Activated CD4-positive, alpha-beta T cell treated with anti-CD3 and anti-CD28 coated beads, Interleukin-2, amount 10 ng/mL, durations not matched to agents 24 days and 14 days (primary cell): ENCODE measurements at regions not wholly inside any gene's neighbourhood (a gene's known extent, or its start where the extent isn't known, plus 50 kb on each side); places are given as distances from the start of the nearest gene placed in this dataset.

Source experiments
- DNase-seq: peaks from one replicate; pipeline ENCODE4 v3.0.0; 2022
- H3K27ac Mint-ChIP-seq: one replicate; pipeline ENCODE4 v1.8.0; 2022; ENCODE audit warnings: mild to moderate bottlenecking, mixed read lengths
- H3K27me3 Mint-ChIP-seq: one replicate; pipeline ENCODE4 v1.8.0; 2022; ENCODE audit warnings: mixed read lengths
- H3K36me3 Mint-ChIP-seq: one replicate; pipeline ENCODE4 v1.8.0; 2022; ENCODE audit warnings: low read depth, mild to moderate bottlenecking, mixed read lengths
- H3K4me1 Mint-ChIP-seq: one replicate; pipeline ENCODE4 v1.8.0; 2021; ENCODE audit warnings: mixed read lengths
- H3K4me3 Mint-ChIP-seq: one replicate; pipeline ENCODE4 v1.8.0; 2022; ENCODE audit warnings: mild to moderate bottlenecking, moderate library complexity, mixed read lengths
- H3K9me3 Mint-ChIP-seq: one replicate; pipeline ENCODE4 v1.8.0; 2021; ENCODE audit warnings: mixed read lengths
- intact Hi-C: fragments of 100-400 bp; cut with micrococcal nuclease; formaldehyde crosslinking; loops from one replicate; pipeline ENCODE4 v1.15.1; 2023

DNA sequence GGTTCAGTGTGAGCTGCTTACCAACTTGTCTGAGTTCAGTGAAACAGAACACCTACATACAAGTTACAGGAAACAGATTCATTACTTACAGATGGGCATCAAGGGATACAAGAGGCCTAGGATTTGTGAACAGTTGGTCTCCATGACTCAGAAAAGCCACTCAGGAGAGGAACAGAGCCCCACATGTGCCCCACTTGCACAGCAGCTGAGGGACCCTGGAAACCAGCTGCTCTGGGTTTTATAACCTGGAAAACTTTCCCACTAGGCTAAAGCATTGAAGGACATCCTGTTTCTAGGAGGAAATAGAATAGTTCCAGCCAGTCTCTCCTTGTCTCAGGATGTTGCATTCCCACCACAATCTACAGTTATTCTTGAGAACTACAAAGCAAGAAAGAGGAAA is 530.0 kb downstream of the ZNF804A start:
- H3K36me3 Mint-ChIP-seq: no peaks in the 10 kb centered on the region
- no peaks in the 10 kb centered on the region for H3K27me3 Mint-ChIP-seq
- H3K4me1 Mint-ChIP-seq: no peaks in the 10 kb centered on the region
- DNase-seq: no peak
- H3K4me3 Mint-ChIP-seq: no peak overlapping the region
- H3K9me3 Mint-ChIP-seq: no peaks in the 10 kb centered on the region
- intact Hi-C loops: no loop called here
- H3K27ac Mint-ChIP-seq: no peak overlapping the region

DNA sequence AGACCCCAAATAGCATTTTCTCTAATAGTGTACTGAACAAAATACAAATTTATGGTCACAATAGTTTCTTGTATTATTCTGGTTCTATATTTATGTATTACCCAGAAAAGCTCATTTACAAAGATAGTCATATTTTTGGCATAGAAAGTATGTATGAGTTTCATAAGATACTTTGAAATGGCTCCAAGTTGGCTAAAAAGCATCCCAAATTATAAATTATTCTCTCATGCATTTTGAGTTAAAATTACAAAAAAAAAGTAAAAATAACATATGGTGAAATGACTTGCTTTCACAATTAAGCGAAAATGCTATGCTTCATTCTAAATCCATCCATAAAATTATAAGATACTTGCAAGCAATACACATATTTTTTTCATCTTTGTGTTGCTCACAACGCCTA is 530.7 kb downstream of the ZNF804A start:
- Mint-ChIP-seq H3K9me3 (no peaks in the 10 kb centered on the region), H3K27ac (no peak overlapping the region)

DNA sequence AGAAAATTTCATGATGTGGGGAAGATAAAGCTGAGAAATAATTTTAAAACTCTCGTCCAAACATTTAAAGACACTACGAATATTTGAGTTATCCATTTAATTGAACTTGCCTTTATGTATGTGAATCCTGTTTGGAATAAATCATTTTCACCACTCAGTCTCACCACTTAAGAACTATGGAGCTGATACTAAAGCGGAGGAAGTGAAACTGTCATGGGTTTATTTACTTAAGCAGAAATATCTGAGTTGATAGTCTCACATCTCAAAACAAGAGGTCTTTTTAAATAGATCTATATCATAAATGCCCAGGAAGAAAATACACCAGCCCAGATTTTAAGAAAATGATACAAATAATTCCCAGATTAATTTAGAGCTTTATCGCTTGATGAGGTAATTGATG is 532.4 kb downstream of the ZNF804A start:
- Mint-ChIP-seq H3K36me3 (no peaks in the 10 kb centered on the region), H3K27ac (no peak overlapping the region), H3K4me3 (no peak overlapping the region), H3K4me1 (no peaks in the 10 kb centered on the region), H3K27me3 (no peaks in the 10 kb centered on the region), H3K9me3 (no peaks in the 10 kb centered on the region)
- DNase-seq: no peak
- intact Hi-C loops: no loop called here

More for the DNA sequence above, 530.7 kb downstream of the ZNF804A start:
- no peak overlapping the region for H3K4me3 Mint-ChIP-seq
- intact Hi-C loops: no loop called here
- no peaks in the 10 kb centered on the region for H3K4me1 Mint-ChIP-seq
- H3K36me3 Mint-ChIP-seq: no peaks in the 10 kb centered on the region
- DNase-seq: no peak
- H3K27me3 Mint-ChIP-seq: no peaks in the 10 kb centered on the region

DNA sequence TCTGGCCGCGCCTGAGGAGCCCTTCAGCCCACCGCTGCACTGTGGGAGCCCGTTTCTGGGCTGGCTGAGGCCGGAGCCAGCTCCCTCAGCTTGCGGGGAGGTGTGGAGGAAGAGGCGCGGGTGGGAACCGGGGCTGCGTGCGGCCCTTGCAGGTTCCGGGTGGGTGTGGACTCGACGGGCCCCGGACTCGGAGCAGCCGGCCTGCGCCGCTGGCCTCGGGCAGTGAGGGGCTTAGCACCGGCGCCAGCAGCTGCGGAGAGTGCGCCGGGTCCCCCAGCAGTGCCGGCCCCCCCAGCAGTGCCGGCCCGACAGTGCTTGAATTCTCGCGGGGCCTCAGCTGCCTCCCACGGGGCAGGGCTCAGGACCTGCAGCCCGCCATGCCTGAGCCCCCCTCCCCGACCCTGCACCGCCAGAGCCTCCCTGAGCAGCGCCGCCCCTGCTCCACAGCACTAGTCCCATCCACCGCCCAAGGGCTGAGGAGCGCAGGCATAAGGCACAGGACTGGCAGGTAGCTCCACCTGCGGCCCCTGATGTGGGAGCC is 534.2 kb downstream of the ZNF804A start:
- intact Hi-C loops: no loop called here
- H3K9me3 Mint-ChIP-seq: no peaks in the 10 kb centered on the region
- no peaks in the 10 kb centered on the region for H3K27me3 Mint-ChIP-seq
- no peaks in the 10 kb centered on the region for H3K4me1 Mint-ChIP-seq
- no peak overlapping the region for H3K27ac Mint-ChIP-seq
- no peaks in the 10 kb centered on the region for H3K36me3 Mint-ChIP-seq
- no peak overlapping the region for H3K4me3 Mint-ChIP-seq
- no peak for DNase-seq

DNA sequence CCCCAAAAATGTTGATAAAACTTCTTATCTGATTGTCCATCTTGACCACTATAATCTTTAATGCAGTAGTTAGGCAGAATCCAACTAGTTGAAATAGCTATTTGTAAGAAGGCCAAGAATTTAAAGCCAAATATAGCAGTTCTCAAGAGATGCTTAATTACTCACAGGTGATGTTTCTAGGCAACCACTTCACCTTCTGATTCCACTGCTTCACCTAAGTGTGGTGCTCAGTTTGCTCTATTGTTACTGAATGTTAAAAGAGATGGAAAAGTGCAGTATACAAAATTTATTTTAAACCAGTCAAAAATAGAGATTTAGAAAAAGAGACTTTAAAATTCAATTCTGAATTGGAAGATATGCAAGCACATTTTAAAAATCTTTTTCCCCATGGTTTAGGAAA is 539.4 kb downstream of the ZNF804A start:
- H3K9me3 Mint-ChIP-seq: no peaks in the 10 kb centered on the region
- intact Hi-C loops: no loop called here
- H3K27ac Mint-ChIP-seq: no peak overlapping the region

DNA sequence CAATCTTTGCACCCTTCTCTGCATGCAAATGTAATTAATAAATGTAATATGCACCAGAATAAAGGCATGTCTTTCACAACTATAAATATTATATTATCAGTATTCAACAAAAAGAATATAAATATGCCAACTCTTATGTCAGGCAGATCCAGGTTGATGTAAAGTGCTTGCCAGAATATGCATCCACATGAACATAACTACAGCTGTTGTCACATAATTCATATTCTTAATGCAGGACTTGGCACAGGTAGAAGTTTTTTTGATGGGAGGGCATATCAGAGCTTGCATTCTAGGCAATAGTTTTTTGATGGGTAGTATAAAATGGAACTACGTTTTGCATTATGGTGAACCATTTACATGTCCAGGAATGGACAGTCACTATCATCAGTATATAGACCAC is 544.3 kb downstream of the ZNF804A start:
- H3K9me3 Mint-ChIP-seq: no peaks in the 10 kb centered on the region
- H3K27me3 Mint-ChIP-seq: no peaks in the 10 kb centered on the region
- no peak for DNase-seq
- intact Hi-C loops: no loop called here
- H3K4me3 Mint-ChIP-seq: no peak overlapping the region
- no peaks in the 10 kb centered on the region for H3K4me1 Mint-ChIP-seq
- H3K27ac Mint-ChIP-seq: no peak overlapping the region
- no peaks in the 10 kb centered on the region for H3K36me3 Mint-ChIP-seq

More for the DNA sequence above, 539.4 kb downstream of the ZNF804A start:
- DNase-seq: no peak
- no peaks in the 10 kb centered on the region for H3K4me1 Mint-ChIP-seq
- no peaks in the 10 kb centered on the region for H3K27me3 Mint-ChIP-seq
- no peak overlapping the region for H3K4me3 Mint-ChIP-seq
- no peaks in the 10 kb centered on the region for H3K36me3 Mint-ChIP-seq

DNA sequence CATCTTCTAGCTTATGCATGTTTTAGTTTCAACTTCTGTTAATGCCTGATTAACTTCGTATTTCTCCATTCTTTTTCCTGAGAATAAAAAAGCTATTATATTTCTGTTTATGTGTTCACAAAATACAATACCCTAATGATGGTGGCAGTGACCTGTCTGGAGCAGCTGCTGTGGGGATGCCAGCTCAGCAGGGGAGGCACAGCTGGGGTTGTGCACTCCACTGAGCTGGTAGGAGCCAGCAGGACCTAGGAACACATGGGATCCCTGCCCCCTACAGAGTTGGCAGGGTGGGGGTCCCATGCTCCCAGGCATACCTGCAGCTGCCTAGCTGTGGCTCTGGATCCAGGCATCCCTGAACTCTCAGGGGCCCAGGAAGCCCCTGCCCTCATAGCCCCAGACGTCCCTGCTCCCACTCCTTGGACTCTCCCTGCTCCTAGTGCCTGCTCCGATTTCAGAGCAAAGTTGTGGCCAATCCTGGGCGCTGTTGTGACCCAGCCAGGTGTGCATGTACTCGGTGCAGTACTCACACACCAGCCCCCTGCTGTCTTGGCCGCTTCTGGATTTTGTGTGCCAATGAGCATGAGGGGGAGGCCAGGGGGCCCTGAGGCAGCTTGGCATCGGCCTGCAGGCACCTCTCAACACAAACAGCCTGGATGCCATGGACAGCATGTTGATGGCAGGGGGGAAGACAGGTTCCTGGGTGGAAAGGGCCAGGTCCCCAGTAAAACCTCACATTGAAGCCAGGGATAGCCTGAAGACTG is 546.0 kb downstream of the ZNF804A start:
- Mint-ChIP-seq H3K36me3 (no peaks in the 10 kb centered on the region), H3K27me3 (no peaks in the 10 kb centered on the region), H3K27ac (no peak overlapping the region), H3K4me3 (no peak overlapping the region), H3K9me3 (no peaks in the 10 kb centered on the region), H3K4me1 (no peaks in the 10 kb centered on the region)
- intact Hi-C loops: no loop called here
- DNase-seq: no peak

DNA sequence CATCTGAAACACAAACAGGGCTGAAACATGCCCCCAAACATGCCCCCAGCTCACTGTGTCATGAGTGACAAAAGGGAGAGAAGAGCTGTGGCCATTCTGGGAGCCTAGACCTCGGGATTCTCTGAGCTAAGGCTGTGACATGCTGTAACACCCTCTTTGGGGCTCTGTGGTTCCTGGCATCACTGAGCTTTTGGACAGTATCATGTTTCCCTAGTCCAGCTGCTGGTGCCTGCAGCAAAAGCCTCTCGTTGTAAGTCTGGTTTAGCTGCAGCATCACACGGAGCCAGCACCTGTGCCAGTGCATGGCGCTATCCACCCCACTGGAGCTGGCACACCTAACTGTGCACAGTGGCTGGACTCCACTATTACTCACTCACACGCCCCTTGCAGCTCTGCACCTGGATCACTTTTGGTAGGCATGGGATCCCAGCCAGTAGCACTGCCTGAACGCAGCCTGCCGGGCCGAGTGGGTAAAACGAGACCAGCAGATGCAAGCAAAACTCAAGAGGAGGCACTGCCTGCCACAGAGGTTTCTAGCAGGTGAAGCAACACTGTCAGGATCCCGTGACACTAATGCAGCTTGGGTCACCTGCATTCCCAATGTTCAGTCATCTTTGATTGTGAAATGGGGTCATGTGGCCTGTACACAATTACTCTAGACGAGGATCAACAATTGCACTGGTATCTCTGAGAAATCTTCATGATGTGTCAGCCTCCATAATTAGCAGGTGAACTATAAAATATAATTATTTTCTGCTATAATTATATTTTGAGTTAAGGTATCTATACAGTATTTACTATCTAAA is 547.2 kb downstream of the ZNF804A start:
- Mint-ChIP-seq H3K4me1 (no peaks in the 10 kb centered on the region), H3K9me3 (no peaks in the 10 kb centered on the region), H3K4me3 (no peak overlapping the region), H3K36me3 (no peaks in the 10 kb centered on the region), H3K27me3 (no peaks in the 10 kb centered on the region), H3K27ac (no peak overlapping the region)
- DNase-seq: no peak
- intact Hi-C loops: no loop called here

DNA sequence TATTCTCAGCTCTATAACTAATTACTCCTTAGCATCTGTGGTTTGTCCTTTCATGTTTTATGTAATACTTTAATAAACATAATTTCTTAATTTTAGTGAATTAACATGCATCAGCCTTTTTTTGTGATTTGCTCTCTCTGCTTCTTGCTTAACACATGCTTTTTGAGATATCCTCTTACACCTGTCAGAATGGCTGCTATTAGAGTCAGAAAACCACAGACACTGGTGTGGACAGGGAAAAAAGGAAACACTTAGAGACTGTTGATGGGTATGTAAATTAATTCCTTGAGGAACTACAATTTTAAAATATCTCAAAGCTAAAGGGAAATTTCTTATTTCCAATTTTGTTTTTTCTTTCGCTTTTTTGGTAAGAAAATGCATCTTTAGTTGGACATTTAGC is 549.0 kb downstream of the ZNF804A start:
- H3K9me3 Mint-ChIP-seq: no peaks in the 10 kb centered on the region
- H3K4me3 Mint-ChIP-seq: no peak overlapping the region
- H3K36me3 Mint-ChIP-seq: no peaks in the 10 kb centered on the region
- no peak overlapping the region for H3K27ac Mint-ChIP-seq
- DNase-seq: no peak
- H3K4me1 Mint-ChIP-seq: no peaks in the 10 kb centered on the region
- H3K27me3 Mint-ChIP-seq: no peaks in the 10 kb centered on the region
- intact Hi-C loops: no loop called here

DNA sequence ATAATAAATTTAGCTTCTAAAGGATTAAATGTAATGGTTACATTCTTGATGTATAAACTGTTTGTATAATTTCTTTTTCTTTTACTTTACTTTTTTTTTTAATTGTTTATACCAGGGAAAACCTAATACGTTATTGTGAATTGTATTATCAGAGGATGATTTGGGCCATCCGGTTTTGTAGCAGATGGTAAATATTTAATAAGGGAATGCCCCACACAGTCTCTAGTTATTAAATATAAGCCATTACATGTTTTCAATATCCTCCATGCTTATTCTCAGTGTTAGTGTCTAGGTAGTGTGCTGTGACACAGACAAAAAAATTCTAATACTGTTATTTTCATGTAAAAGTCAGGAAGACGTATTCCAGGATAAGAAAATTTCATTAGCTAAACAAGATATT is 553.9 kb downstream of the ZNF804A start:
- DNase-seq: no peak
- no peaks in the 10 kb centered on the region for H3K36me3 Mint-ChIP-seq
- no peaks in the 10 kb centered on the region for H3K27me3 Mint-ChIP-seq
- no peak overlapping the region for H3K4me3 Mint-ChIP-seq
- no peak overlapping the region for H3K27ac Mint-ChIP-seq
- no peaks in the 10 kb centered on the region for H3K9me3 Mint-ChIP-seq
- H3K4me1 Mint-ChIP-seq: no peaks in the 10 kb centered on the region
- intact Hi-C loops: no loop called here

DNA sequence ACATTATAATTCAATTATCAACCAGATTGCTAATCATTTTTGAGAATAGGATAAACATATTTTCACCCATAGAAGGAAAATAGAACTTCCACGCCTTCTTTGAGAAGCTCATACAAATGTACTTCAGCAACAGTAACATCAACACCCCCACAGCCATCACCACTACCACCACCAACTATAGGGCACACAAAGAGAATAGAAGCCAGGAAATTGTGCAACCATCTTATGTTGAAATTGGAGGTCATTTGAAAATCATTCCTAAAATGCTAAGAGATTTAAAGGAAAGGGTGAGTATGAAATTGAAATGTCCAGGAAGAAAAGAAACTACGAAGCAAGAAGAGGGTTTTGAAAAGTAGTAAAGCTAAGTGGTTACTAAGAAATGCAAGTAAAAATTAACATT is 563.4 kb downstream of the ZNF804A start:
- H3K4me1 Mint-ChIP-seq: no peaks in the 10 kb centered on the region
- H3K9me3 Mint-ChIP-seq: no peaks in the 10 kb centered on the region
- no peak for DNase-seq
- no peak overlapping the region for H3K27ac Mint-ChIP-seq
- intact Hi-C loops: no loop called here
- H3K27me3 Mint-ChIP-seq: no peaks in the 10 kb centered on the region
- H3K4me3 Mint-ChIP-seq: no peak overlapping the region
- H3K36me3 Mint-ChIP-seq: no peaks in the 10 kb centered on the region

DNA sequence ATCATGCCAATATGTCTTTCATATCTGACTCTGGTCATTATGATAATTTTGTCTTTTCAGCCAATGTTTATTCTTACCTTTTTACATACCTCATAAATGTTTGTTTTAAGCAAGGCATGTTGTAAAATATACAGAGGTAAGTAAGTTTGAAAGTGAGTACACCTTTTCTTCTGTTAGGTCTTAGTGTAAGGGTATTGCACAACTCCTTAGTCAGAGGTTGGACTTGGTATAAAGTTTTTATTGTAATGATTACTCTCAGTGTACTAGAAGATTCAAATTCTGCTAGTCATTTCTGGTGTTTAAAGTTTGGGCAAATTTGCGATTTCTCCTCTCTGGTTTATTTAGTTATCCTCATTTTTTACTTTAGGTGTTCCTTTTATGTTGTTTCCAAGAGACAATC is 564.3 kb upstream of the FSIP2 start:
- Mint-ChIP-seq H3K9me3 (no peaks in the 10 kb centered on the region), H3K4me1 (no peaks in the 10 kb centered on the region), H3K4me3 (no peak overlapping the region), H3K27ac (no peak overlapping the region), H3K36me3 (no peaks in the 10 kb centered on the region), H3K27me3 (no peaks in the 10 kb centered on the region)
- no peak for DNase-seq
- intact Hi-C loops: no loop called here

DNA sequence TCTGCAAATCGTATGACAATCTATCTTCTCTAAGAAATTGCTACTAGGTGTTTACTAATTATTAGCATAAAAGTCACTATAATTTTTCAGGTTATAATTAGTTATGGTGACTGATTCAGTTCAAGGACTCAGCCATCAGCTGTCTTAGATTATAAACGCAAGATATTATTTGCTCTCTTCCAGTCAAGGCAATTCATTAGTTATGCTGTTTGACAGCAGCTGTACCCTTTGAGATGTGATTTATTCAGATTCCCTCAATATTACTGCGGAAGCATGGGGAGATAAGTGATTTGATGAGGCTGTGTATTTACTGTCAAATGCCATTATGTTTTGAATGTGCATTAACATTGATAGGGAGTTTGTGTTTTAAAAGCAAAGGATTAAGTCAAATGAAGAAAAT is 558.9 kb upstream of the FSIP2 start:
- Mint-ChIP-seq H3K4me1 (no peaks in the 10 kb centered on the region), H3K36me3 (no peaks in the 10 kb centered on the region), H3K27ac (no peak overlapping the region), H3K4me3 (no peak overlapping the region), H3K27me3 (no peaks in the 10 kb centered on the region), H3K9me3 (no peaks in the 10 kb centered on the region)
- no peak for DNase-seq
- intact Hi-C loops: no loop called here

DNA sequence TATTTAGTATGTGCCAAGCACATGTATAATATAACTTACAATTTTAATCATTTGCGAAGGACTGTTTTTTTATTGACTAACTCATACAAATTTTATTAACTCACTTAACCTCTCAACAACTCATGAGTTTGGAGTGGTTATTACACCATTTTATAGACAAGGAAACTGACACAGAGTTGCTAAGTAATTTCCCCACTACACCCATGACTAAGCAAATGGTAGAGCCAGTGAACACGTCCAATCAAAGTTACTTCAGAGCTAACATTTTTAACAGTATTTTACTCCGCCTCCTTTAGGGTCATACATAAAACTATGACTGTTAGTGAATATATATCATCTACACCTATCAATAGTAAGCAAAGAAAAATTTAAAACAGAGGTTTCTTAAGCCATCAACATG is 556.7 kb upstream of the FSIP2 start:
- Mint-ChIP-seq H3K9me3 (no peaks in the 10 kb centered on the region), H3K4me1 (no peaks in the 10 kb centered on the region), H3K27me3 (no peaks in the 10 kb centered on the region), H3K4me3 (no peak overlapping the region), H3K27ac (no peak overlapping the region), H3K36me3 (no peaks in the 10 kb centered on the region)
- intact Hi-C loops: no loop called here
- no peak for DNase-seq
